A549 (cell line): ENCODE measurements at regions not wholly inside any gene's neighbourhood (a gene's known extent, or its start where the extent isn't known, plus 50 kb on each side); places are given as distances from the start of the nearest gene placed in this dataset.

ENCODE experiments used
- ATAC-seq, 2 experiments: fragments of 200-7000 bp in 1 of 2; fragments of >200 bp in 1 of 2; cut with Nextera tagmentation in 1 of 2; cut with Tn5 transposase in 1 of 2; 3 replicates each; pipeline versions ENCODE4 v1.8.0 to v1.9.1; 2018 to 2020; ENCODE audit warnings: mild to moderate bottlenecking in 1 of 2, moderate library complexity in 1 of 2
- CTCF ChIA-PET: fragments of 300-600 bp; sonication (Branson Sonifier 250); formaldehyde crosslinking; extraction: SDS; loops from one replicate; lab custom pipeline; 2021; ENCODE audit warnings: antibody characterized with exemption, inconsistent platforms; lab: Yijun Ruan, JAX
- POLR2A ChIA-PET: fragments of 350-600 bp; formaldehyde crosslinking; extraction: SDS; loops from one replicate; lab custom pipeline; 2021; ENCODE audit warnings: antibody characterized with exemption, inconsistent platforms; lab: Yijun Ruan, JAX
- DNase-seq, 2 experiments: peaks; one replicate each; pipeline versions ENCODE4 v3.0.0 to v3.0.0-alpha.2; 2011 to 2016; ENCODE audit warnings: low read depth in 1 of 2, low spot score in 1 of 2
- FAIRE-seq: peaks from 2 replicates; lab custom pipeline; 2011; peaks lifted over from hg19 to GRCh38; lab: Jason Lieb, UNC
- H3K27ac ChIP-seq, 2 experiments: fragments of >200 bp; sonication (Bioruptor Twin); formaldehyde crosslinking; 3 replicates each; pipeline ENCODE4 v1.5.1; 2016 to 2017
- H3K4me1 ChIP-seq: fragments of >200 bp; sonication (Bioruptor Twin); formaldehyde crosslinking; 3 replicates; pipeline ENCODE4 v1.6.1; 2016
- H3K4me2 ChIP-seq: fragments of >200 bp; sonication (Bioruptor Twin); formaldehyde crosslinking; 3 replicates; pipeline ENCODE4 v1.6.1; 2016
- H3K4me3 ChIP-seq: fragments of >200 bp; sonication (Bioruptor Twin); formaldehyde crosslinking; 3 replicates; pipeline ENCODE4 v1.5.1; 2016
- H3K9me3 ChIP-seq: fragments of >200 bp; sonication (Bioruptor Twin); formaldehyde crosslinking; 3 replicates; pipeline ENCODE4 v1.6.1; 2016
- ATOH8 ChIP-seq: fragments of 250-450 bp; sonication (Bioruptor Pico); IDR thresholded peaks from 2 replicates; pipeline ENCODE4 v1.5.0; 2020; ENCODE audit warnings: low read depth, mild to moderate bottlenecking, moderate library complexity
- BHLHE40 ChIP-seq: IDR thresholded peaks from 2 replicates; pipeline ENCODE4 v1.6.1; 2012; ENCODE audit warnings: low read depth, low read length, inconsistent platforms
- CHD4 ChIP-seq: fragments of 200-600 bp; sonication (generic); IDR thresholded peaks from 2 replicates; pipeline ENCODE4 v1.6.1; 2016; ENCODE audit warnings: antibody characterized with exemption, mild to moderate bottlenecking, borderline replicate concordance
- EHF ChIP-seq: fragments of 250-450 bp; sonication (Bioruptor Pico); IDR thresholded peaks from 2 replicates; pipeline ENCODE4 v1.5.0; 2020; ENCODE audit warnings: mild to moderate bottlenecking
- GATA3 ChIP-seq: IDR thresholded peaks from 2 replicates; pipeline ENCODE4 v1.6.1; 2012; ENCODE audit warnings: borderline replicate concordance
- HMGXB4 ChIP-seq: fragments of 250-450 bp; sonication (Bioruptor Pico); IDR thresholded peaks from 2 replicates; pipeline ENCODE4 v1.5.0; 2021; ENCODE audit warnings: mild to moderate bottlenecking, moderate library complexity, borderline replicate concordance
- HOXA7 ChIP-seq: fragments of 250-450 bp; sonication (Bioruptor Pico); IDR thresholded peaks from 2 replicates; pipeline ENCODE4 v1.5.0; 2020; ENCODE audit warnings: mild to moderate bottlenecking, moderate library complexity
- HOXB5 ChIP-seq: fragments of 250-450 bp; sonication (Bioruptor Pico); IDR thresholded peaks from 2 replicates; pipeline ENCODE4 v1.5.0; 2020; ENCODE audit warnings: mild to moderate bottlenecking, moderate library complexity
- JUN ChIP-seq, 2 experiments: fragments of >200 bp; sonication (Bioruptor Twin); formaldehyde crosslinking; IDR thresholded peaks; 2 replicates in 1 of 2; 3 replicates in 1 of 2; pipeline ENCODE4 v1.6.1; 2016 to 2017
- MAZ ChIP-seq: fragments of 150-350 bp; IDR thresholded peaks from 2 replicates; pipeline ENCODE4 v1.6.1; 2014; ENCODE audit warnings: antibody characterized with exemption, low read depth, low read length, borderline replicate concordance
- NFE2L2 ChIP-seq: fragments of 150-350 bp; conservative IDR thresholded peaks from 2 replicates; pipeline ENCODE4 v1.6.1; 2014; ENCODE audit warnings: low read length
- PHF8 ChIP-seq: fragments of 200-600 bp; sonication (generic); IDR thresholded peaks from 2 replicates; pipeline ENCODE4 v1.6.1; 2016; ENCODE audit warnings: low read depth, mild to moderate bottlenecking, antibody characterized with exemption, moderate library complexity, borderline replicate concordance
- RFX5 ChIP-seq: fragments of 450-650 bp; IDR thresholded peaks from 2 replicates; pipeline ENCODE4 v1.7.1; 2014; ENCODE audit warnings: antibody characterized with exemption, mild to moderate bottlenecking, moderate library complexity
- RNF2 ChIP-seq: fragments of 200-600 bp; sonication (generic); IDR thresholded peaks from 2 replicates; pipeline ENCODE4 v1.6.1; 2016; ENCODE audit warnings: low read depth, mild to moderate bottlenecking, antibody characterized with exemption, moderate library complexity, borderline replicate concordance
- ZC3H11A ChIP-seq: fragments of 450-650 bp; IDR thresholded peaks from 2 replicates; pipeline ENCODE4 v1.6.1; 2014; ENCODE audit warnings: antibody characterized with exemption, mild to moderate bottlenecking
- WGBS: methylation state at CpG from one replicate; pipeline ENCODE4 v1.1.6; 2017; ENCODE audit errors: missing lambda C conversion rate; 5-methylcytosine and 5-hydroxymethylcytosine counted together
- TF ChIP-seq, protein P1 (sequence below): fragments of >200 bp; sonication (Bioruptor Twin); formaldehyde crosslinking; IDR thresholded peaks from 2 replicates; pipeline ENCODE4 v1.6.1; 2016
- TF ChIP-seq, protein P2 (sequence below): fragments of 150-350 bp; IDR thresholded peaks from 2 replicates; pipeline ENCODE4 v1.6.1; 2014; ENCODE audit warnings: low read depth, mild to moderate bottlenecking, low read length
- TF ChIP-seq, protein P3 (sequence below): fragments of 200-600 bp; sonication (generic); IDR thresholded peaks from 2 replicates; pipeline ENCODE4 v1.6.1; 2016; ENCODE audit warnings: antibody characterized with exemption, mild to moderate bottlenecking, moderate library complexity

DNA sequence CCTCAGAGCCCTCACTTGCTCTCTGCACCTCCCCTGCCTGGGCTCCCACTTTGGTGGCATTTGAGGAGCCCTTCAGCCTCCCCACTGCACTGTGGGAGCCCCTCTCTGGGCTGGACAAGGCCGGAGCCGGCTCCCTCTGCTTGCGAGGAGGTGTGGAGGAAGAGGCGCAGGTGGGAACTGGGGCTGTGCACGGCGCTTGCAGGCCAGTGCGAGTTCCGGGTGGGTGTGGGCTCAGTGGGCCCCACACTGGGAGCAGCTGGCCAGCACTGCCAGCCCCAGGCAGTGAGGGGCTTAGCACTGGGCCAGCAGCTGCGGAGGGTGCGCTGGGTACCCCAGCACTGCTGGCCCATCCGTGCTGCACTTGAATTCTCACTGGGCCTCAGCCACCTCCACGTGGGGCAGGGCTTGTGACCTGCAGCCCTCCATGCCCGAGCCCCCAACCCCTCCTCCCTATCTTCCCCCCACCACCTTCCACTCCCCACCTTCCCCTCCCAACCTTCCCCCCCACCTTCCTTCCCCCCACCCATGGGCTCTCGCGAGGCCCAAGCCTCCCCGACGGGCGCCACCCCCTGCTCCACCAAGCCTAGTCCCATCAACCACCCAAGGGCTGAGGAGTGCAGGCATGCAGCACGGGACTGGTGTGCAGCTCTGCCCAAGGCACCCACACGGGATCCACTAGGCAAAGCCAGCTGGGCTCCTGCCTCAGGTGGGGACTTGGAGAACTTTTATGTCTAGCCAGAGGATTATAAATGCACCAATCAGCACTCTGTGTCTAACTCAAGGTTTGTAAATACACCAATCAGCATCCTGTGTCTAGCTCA is 113.5 kb upstream of the BEND4 start:
- ChIA-PET POLR2A (no interaction called here), CTCF (no interaction called here)
- ATAC-seq = no peak
- H3K4me2 ChIP-seq = no peak overlapping the region
- H3K9me3 ChIP-seq = no peaks in the 10 kb centered on the region
- WGBS = 7% methylated on average over 4 of the region's 20 CpGs
- H3K4me1 ChIP-seq = no peaks in the 10 kb centered on the region
- no peak overlapping the region for H3K27ac ChIP-seq
- TF ChIP-seq HOXA7 (CRISPR knock-in tag) (no peak), ZC3H11A (no peak), EHF (CRISPR knock-in tag) (no peak), BHLHE40 (no peak)
- DNase-seq = no peak
- FAIRE-seq = no peak
- H3K4me3 ChIP-seq = no peak overlapping the region

DNA sequence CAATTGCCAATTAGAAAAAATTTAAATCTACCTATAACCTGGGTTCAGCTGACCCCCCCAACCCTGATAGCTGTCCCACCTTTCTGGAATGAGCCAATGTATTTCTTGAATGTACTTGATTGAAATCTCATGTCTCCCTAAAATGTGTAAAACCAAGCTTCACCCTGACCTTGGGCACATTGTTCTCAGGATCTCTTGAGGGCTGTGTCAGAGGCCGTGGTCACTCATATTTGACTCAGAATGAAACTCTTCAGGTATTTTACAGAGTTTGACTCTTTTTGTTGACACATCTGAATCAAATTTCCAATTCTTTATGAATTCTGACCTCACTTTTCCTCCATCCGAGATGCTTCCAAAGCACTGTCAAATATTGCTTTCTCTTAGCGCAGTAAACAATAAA is 115.3 kb upstream of the BEND4 start:
- ATAC-seq (no peak), FAIRE-seq (no peak), DNase-seq (no peak)
- ChIA-PET CTCF (no interaction called here), POLR2A (no interaction called here)
- no peak for TF ChIP-seq CHD4
- Histone ChIP-seq H3K9me3 (no peaks in the 10 kb centered on the region), H3K4me1 (no peaks in the 10 kb centered on the region), H3K27ac (no peak overlapping the region), H3K4me2 (no peak overlapping the region), H3K4me3 (no peak overlapping the region)
- WGBS = 42% methylated on average over 3 of the region's 3 CpGs

DNA sequence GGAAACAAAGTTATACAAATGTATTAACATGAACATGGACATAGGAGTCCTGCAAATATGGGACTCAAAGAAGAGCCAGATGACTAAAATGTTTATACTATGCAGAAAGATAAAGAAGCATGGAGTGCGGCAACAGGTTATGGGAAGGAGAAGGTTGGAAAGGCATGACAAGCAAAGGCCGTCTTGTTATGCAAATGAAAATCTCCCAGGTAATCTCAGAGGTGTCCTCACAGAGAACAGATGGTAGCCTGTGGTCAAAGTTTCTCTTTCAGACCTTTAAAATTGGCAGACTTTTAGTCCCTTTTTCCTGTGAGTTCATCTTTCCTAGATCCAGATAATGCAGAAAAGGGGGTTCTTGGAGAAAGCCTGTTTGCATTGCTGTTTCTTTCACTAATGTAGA is 116.4 kb upstream of the BEND4 start:
- WGBS = 62% methylated on average over 2 of the region's 2 CpGs
- no peak for DNase-seq
- no peak for FAIRE-seq
- ChIA-PET POLR2A (no interaction called here), CTCF (no interaction called here)
- H3K4me3 ChIP-seq = no peak overlapping the region
- no peak for ATAC-seq
- H3K9me3 ChIP-seq = no peaks in the 10 kb centered on the region
- no peak overlapping the region for H3K4me2 ChIP-seq
- no peak overlapping the region for H3K27ac ChIP-seq
- TF ChIP-seq RFX5 = no peak
- no peak for TF ChIP-seq ZC3H11A
- TF ChIP-seq MAZ = no peak
- TF ChIP-seq BHLHE40 = no peak
- TF ChIP-seq ATOH8 (CRISPR knock-in tag) = no peak
- TF ChIP-seq GATA3 = no peak
- TF ChIP-seq PHF8 = no peak
- TF ChIP-seq, protein P1, sequence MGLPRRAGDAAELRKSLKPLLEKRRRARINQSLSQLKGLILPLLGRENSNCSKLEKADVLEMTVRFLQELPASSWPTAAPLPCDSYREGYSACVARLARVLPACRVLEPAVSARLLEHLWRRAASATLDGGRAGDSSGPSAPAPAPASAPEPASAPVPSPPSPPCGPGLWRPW = no peak
- TF ChIP-seq, protein P2, sequence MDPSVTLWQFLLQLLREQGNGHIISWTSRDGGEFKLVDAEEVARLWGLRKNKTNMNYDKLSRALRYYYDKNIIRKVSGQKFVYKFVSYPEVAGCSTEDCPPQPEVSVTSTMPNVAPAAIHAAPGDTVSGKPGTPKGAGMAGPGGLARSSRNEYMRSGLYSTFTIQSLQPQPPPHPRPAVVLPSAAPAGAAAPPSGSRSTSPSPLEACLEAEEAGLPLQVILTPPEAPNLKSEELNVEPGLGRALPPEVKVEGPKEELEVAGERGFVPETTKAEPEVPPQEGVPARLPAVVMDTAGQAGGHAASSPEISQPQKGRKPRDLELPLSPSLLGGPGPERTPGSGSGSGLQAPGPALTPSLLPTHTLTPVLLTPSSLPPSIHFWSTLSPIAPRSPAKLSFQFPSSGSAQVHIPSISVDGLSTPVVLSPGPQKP = no peak
- H3K4me1 ChIP-seq = no peaks in the 10 kb centered on the region

GRCh38 chr4:42271096-42271495 is 118.6 kb upstream of the BEND4 start:
- no peak for FAIRE-seq
- no peaks in the 10 kb centered on the region for H3K9me3 ChIP-seq
- H3K4me1 ChIP-seq = no peaks in the 10 kb centered on the region
- POLR2A ChIA-PET = no interaction called here
- H3K4me3 ChIP-seq = no peak overlapping the region
- H3K4me2 ChIP-seq = no peak overlapping the region
- TF ChIP-seq HOXA7 (CRISPR knock-in tag) = no peak
- no peak for TF ChIP-seq RNF2
- TF ChIP-seq, protein P1 = no peak
- no peak for TF ChIP-seq NFE2L2
- TF ChIP-seq, protein P3, sequence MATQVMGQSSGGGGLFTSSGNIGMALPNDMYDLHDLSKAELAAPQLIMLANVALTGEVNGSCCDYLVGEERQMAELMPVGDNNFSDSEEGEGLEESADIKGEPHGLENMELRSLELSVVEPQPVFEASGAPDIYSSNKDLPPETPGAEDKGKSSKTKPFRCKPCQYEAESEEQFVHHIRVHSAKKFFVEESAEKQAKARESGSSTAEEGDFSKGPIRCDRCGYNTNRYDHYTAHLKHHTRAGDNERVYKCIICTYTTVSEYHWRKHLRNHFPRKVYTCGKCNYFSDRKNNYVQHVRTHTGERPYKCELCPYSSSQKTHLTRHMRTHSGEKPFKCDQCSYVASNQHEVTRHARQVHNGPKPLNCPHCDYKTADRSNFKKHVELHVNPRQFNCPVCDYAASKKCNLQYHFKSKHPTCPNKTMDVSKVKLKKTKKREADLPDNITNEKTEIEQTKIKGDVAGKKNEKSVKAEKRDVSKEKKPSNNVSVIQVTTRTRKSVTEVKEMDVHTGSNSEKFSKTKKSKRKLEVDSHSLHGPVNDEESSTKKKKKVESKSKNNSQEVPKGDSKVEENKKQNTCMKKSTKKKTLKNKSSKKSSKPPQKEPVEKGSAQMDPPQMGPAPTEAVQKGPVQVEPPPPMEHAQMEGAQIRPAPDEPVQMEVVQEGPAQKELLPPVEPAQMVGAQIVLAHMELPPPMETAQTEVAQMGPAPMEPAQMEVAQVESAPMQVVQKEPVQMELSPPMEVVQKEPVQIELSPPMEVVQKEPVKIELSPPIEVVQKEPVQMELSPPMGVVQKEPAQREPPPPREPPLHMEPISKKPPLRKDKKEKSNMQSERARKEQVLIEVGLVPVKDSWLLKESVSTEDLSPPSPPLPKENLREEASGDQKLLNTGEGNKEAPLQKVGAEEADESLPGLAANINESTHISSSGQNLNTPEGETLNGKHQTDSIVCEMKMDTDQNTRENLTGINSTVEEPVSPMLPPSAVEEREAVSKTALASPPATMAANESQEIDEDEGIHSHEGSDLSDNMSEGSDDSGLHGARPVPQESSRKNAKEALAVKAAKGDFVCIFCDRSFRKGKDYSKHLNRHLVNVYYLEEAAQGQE = no peak
- TF ChIP-seq HMGXB4 (CRISPR knock-in tag) = no peak
- TF ChIP-seq JUN (IDR thresholded peaks at IDR 0.05) = no peak
- no peak for TF ChIP-seq HOXB5 (CRISPR knock-in tag)
- TF ChIP-seq, all 56 proteins: peak for 0
- ATAC-seq (no peak), DNase-seq (no peak)
- no peak overlapping the region for H3K27ac ChIP-seq
- CTCF ChIA-PET = interaction anchor here (1.1 kb wide), 1 partner anchor 11 kb away, joined by 3 read pairs; no protein-coding TSS in a partner anchor
- 47% methylated on average over 3 of the region's 3 CpGs for WGBS
